ENCODE measurements at regions not wholly inside any gene's neighbourhood (a gene's known extent, or its start where the extent isn't known, plus 50 kb on each side); places are given as distances from the start of the nearest gene placed in this dataset.

DNA sequence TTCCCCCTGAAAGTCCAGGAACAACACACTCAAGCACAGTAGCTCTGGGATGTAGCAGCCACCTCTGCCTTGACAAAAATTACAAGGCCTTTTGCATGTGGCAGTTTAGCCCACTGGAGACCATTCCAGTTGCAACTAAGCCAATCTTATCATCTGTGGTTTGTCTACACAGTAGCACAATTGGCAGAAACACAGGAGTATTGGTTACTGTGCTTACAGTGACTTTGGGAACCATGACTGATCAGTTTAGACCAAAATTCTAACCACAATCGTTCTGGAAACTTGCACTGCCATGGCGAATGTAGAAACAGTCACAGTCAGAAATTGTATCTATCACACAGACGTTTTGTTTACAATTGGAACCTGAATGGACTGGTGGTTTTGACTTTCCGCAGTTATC, 403.7 kb upstream of the MEIS1 start:
- TF ChIP-seq, protein P1, sequence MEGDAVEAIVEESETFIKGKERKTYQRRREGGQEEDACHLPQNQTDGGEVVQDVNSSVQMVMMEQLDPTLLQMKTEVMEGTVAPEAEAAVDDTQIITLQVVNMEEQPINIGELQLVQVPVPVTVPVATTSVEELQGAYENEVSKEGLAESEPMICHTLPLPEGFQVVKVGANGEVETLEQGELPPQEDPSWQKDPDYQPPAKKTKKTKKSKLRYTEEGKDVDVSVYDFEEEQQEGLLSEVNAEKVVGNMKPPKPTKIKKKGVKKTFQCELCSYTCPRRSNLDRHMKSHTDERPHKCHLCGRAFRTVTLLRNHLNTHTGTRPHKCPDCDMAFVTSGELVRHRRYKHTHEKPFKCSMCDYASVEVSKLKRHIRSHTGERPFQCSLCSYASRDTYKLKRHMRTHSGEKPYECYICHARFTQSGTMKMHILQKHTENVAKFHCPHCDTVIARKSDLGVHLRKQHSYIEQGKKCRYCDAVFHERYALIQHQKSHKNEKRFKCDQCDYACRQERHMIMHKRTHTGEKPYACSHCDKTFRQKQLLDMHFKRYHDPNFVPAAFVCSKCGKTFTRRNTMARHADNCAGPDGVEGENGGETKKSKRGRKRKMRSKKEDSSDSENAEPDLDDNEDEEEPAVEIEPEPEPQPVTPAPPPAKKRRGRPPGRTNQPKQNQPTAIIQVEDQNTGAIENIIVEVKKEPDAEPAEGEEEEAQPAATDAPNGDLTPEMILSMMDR (conservative IDR thresholded peaks at IDR 0.05; ENCODE audit: low read depth, low read length): no peak
- DNase-seq (ENCODE audit: low read depth): no peak
- H3K4me3 ChIP-seq (ENCODE audit: low read depth, low read length): no peak overlapping the region

DNA sequence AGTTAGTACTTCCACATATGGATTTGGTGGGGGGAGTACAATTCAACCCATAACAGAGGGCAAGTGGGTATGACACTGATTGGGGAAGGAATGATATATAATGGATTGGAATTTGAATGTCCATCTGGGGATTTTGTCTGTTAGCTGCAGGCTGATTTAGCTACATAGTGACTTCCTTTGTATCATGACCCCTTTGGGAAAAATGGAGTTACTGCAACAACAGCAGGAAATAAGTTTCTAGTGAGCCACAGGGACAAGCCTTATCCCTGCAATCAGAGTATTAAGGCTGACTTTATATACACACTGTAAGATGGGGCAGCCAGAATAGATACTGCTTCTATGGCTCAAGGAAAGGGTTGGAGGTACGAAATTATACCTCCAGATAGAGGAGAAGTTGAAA, 404.4 kb upstream of the MEIS1 start:
- no peak for DNase-seq (ENCODE audit: low read depth)
- H3K4me3 ChIP-seq (ENCODE audit: low read depth, low read length): no peak overlapping the region
- TF ChIP-seq, protein P1 (conservative IDR thresholded peaks at IDR 0.05; ENCODE audit: low read depth, low read length): no peak

DNA sequence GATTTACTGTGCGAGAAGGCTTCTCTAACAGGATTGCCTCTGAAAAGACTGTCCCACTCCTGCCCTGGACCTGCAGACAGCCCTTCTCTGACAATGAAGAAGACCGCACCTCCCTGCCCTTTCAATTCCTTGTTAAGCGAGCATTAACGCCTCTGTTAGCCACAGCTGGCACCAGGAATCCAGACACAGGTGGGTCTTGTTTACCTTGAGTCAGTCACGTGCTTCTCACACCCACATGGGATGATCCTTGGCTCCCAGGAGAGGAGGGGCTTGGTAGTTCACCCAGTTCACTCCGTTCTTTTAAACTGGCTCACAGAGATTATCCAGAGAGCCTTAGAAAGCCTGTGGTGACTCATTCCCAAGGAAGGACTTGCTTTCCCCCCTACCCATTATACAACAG, 410.5 kb upstream of the MEIS1 start:
- H3K4me3 ChIP-seq (ENCODE audit: low read depth, low read length): no peak overlapping the region
- TF ChIP-seq, protein P1 (conservative IDR thresholded peaks at IDR 0.05; ENCODE audit: low read depth, low read length): no peak
- DNase-seq (ENCODE audit: low read depth): no peak

DNA sequence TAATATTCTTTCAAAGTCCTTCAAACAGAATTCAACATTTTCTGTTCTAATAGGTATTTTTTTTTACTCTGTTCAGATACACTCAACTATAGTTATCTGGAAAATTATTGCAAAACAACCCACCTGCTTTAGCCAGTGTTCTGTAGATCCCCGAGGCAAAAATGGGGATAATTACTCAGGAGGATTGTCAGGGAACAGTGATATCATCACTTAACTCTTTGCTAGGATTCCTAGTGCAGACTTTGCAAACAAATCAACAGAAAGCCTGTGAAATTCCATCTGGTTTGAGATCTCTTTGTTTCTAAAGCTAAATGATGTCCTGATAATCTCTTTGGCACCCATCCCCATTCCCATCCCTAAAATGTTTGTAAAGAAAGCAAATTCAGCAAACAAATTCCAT, 413.6 kb upstream of the MEIS1 start:
- H3K4me3 ChIP-seq (ENCODE audit: low read depth, low read length): no peak overlapping the region
- TF ChIP-seq, protein P1 (conservative IDR thresholded peaks at IDR 0.05; ENCODE audit: low read depth, low read length): no peak
- DNase-seq (ENCODE audit: low read depth): no peak

DNA sequence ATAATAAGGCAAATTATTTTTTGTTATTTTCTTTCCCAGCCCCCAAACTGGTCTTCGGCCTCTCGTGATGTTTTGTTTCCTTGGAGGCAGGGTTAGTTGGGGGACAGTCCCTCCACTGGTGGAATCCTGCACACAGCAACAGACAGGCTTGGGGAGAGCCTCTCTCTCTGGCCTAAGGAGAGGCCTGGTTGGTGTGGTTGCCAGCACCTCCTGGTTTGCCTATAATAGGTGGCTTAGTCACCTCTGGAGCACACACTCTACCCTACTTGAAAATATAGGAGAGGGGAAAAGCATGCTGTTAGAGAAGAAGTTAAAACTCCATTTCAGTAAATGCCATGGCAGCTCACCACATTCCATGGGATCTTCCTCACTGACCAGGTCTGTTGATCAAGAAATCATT, 417.2 kb upstream of the MEIS1 start:
- DNase-seq (ENCODE audit: low read depth): no peak
- TF ChIP-seq, protein P1 (conservative IDR thresholded peaks at IDR 0.05; ENCODE audit: low read depth, low read length): no peak
- no peak overlapping the region for H3K4me3 ChIP-seq (ENCODE audit: low read depth, low read length)

DNA sequence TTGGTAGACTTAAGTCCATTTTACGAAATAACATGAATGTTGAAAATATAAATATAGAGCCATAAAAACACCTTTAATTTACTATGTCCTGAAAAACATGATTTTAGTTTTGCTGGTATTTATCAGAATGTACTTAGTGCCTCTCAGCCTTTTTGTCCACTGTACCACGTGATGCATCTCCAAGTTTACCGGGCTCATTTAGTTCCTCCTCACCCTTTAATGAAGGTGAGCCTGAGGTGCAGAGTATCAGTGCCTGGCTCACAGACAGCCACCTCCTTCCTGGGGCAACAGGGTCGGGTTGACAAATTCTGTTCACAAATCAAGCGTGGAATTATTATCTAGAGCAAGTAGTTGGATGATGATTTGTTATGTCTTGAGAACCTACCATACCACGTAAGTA, 420.5 kb upstream of the MEIS1 start:
- no peak overlapping the region for H3K4me3 ChIP-seq (ENCODE audit: low read depth, low read length)
- TF ChIP-seq, protein P1 (conservative IDR thresholded peaks at IDR 0.05; ENCODE audit: low read depth, low read length): no peak
- DNase-seq (ENCODE audit: low read depth): no peak

DNA sequence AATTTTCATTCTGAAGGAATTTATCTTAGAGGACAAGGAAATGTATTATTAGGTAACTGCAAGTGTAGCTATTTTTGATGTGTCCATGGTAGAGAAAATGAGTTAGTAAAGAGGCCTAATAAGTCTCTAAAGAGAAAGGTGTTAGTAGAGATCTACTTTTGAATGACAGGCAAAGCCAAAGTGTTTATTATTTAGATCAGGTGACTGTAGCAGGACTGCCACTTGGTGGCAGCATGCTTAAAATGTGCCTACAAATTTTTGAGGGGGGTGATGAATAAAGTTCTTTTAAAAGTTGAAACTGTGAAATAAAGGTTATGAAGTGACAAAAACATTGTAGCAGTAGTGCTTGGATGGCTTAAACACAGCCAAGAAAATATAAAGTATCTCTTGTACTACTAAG, 421.5 kb upstream of the MEIS1 start:
- DNase-seq (ENCODE audit: low read depth): peak; percentile 1
- H3K4me3 ChIP-seq (ENCODE audit: low read depth, low read length): no peak overlapping the region
- TF ChIP-seq, protein P1 (conservative IDR thresholded peaks at IDR 0.05; ENCODE audit: low read depth, low read length): peak; percentile 10

All from choroid plexus epithelial cell (primary cell).